ENCODE measurements at regions not wholly inside any gene's neighbourhood (a gene's known extent, or its start where the extent isn't known, plus 50 kb on each side); places are given as distances from the start of the nearest gene placed in this dataset.
A peak's percentile ranks its signal among the peaks of the same experiment; 100 is the strongest.

DNA sequence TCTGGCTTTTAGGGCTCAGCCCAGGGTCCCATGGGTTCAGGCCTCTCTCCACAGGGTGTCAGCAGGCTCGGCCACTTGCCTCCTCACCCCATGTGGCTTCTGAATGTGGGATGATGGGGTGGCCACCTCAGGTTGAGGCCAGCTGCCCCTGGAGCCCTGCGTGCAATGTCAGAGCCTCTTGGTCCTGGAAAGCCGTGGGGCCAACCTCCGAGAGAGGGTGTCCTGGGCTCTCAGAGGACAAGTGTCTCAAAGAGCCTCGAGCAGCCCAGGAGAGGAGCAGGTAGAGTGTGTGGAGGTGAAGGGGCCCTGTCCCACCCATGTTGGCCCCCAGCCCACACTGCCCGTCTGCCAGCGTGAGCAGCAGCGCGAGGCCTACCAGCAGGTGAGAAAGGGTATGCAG is 86.0 kb downstream of the PLXNA1 start:
- Histone ChIP-seq H3K4me3 (ENCODE audit: low read length in 3 of 3) (no peak overlapping the region), H3K9me3 (ENCODE audit: control insufficient read depth in 2 of 3, insufficient read depth in 1 of 3, low read length in 3 of 3) (no peaks in the 10 kb centered on the region), H3K27ac (ENCODE audit: low read depth in 2 of 2, low read length in 2 of 2) (no peak overlapping the region), H3K9ac (ENCODE audit: low read length in 3 of 3) (no peak overlapping the region), H3K27me3 (ENCODE audit: control insufficient read depth, insufficient read depth, low read length) (no peaks in the 10 kb centered on the region), H3K4me1 (ENCODE audit: control insufficient read depth in 2 of 3, insufficient read depth in 2 of 3, low read depth in 1 of 3, low read length in 3 of 3) (no peaks in the 10 kb centered on the region), H3K36me3 (ENCODE audit: control insufficient read depth in 2 of 3, insufficient read depth in 3 of 3, low read length in 3 of 3) (no peaks in the 10 kb centered on the region)
- no peak for TF ChIP-seq CTCF (IDR thresholded peaks at IDR 0.05; ENCODE audit: borderline replicate concordance, extremely low read depth, insufficient read depth)
- FAIRE-seq (no peak), DNase-seq (peak in 1 of 5 donors; percentile 59)
- intact Hi-C loops (cut with DNase I) = no loop called here

- H3K36me3 ChIP-seq (ENCODE audit: control insufficient read depth in 2 of 3, insufficient read depth in 3 of 3, low read length in 3 of 3) = no peaks in the 10 kb centered on the region
- no peak overlapping the region for H3K9ac ChIP-seq (ENCODE audit: low read length in 3 of 3)
- intact Hi-C loops (cut with DNase I) = no loop called here
- H3K4me1 ChIP-seq (ENCODE audit: control insufficient read depth in 2 of 3, insufficient read depth in 2 of 3, low read depth in 1 of 3, low read length in 3 of 3) = no peaks in the 10 kb centered on the region
- FAIRE-seq (no peak), DNase-seq (peak in 1 of 5 donors; percentile 68)
- no peaks in the 10 kb centered on the region for H3K27me3 ChIP-seq (ENCODE audit: control insufficient read depth, insufficient read depth, low read length)
- H3K27ac ChIP-seq (ENCODE audit: low read depth in 2 of 2, low read length in 2 of 2) = no peak overlapping the region
- no peak overlapping the region for H3K4me3 ChIP-seq (ENCODE audit: low read length in 3 of 3)
- TF ChIP-seq CTCF (IDR thresholded peaks at IDR 0.05; ENCODE audit: borderline replicate concordance, extremely low read depth, insufficient read depth) = no peak
- no peaks in the 10 kb centered on the region for H3K9me3 ChIP-seq (ENCODE audit: control insufficient read depth in 2 of 3, insufficient read depth in 1 of 3, low read length in 3 of 3)
Measured at GRCh38 chr3:127069814-127070440, 87.0 kb downstream of the PLXNA1 start.

GRCh38 chr3:127070776-127071175 is 87.9 kb downstream of the PLXNA1 start:
- intact Hi-C loops (cut with DNase I) = no loop called here
- H3K9ac ChIP-seq (ENCODE audit: low read length in 3 of 3) = no peak overlapping the region
- no peaks in the 10 kb centered on the region for H3K36me3 ChIP-seq (ENCODE audit: control insufficient read depth in 2 of 3, insufficient read depth in 3 of 3, low read length in 3 of 3)
- H3K4me3 ChIP-seq (ENCODE audit: low read length in 3 of 3) = no peak overlapping the region
- FAIRE-seq (no peak), DNase-seq (no peak)
- H3K27me3 ChIP-seq (ENCODE audit: control insufficient read depth, insufficient read depth, low read length) = no peaks in the 10 kb centered on the region
- no peak for TF ChIP-seq CTCF (IDR thresholded peaks at IDR 0.05; ENCODE audit: borderline replicate concordance, extremely low read depth, insufficient read depth)
- H3K27ac ChIP-seq (ENCODE audit: low read depth in 2 of 2, low read length in 2 of 2) = no peak overlapping the region
- no peaks in the 10 kb centered on the region for H3K9me3 ChIP-seq (ENCODE audit: control insufficient read depth in 2 of 3, insufficient read depth in 1 of 3, low read length in 3 of 3)
- H3K4me1 ChIP-seq (ENCODE audit: control insufficient read depth in 2 of 3, insufficient read depth in 2 of 3, low read depth in 1 of 3, low read length in 3 of 3) = no peaks in the 10 kb centered on the region

- no peaks in the 10 kb centered on the region for H3K27me3 ChIP-seq (ENCODE audit: control insufficient read depth, insufficient read depth, low read length)
- TF ChIP-seq CTCF (IDR thresholded peaks at IDR 0.05; ENCODE audit: borderline replicate concordance, extremely low read depth, insufficient read depth) = no peak
- no peak for DNase-seq
- no peaks in the 10 kb centered on the region for H3K36me3 ChIP-seq (ENCODE audit: control insufficient read depth in 2 of 3, insufficient read depth in 3 of 3, low read length in 3 of 3)
- H3K27ac ChIP-seq (ENCODE audit: low read depth in 2 of 2, low read length in 2 of 2) = no peak overlapping the region
- intact Hi-C loops (cut with DNase I) = no loop called here
- no peak overlapping the region for H3K9ac ChIP-seq (ENCODE audit: low read length in 3 of 3)
- H3K4me3 ChIP-seq (ENCODE audit: low read length in 3 of 3) = no peak overlapping the region
- no peaks in the 10 kb centered on the region for H3K9me3 ChIP-seq (ENCODE audit: control insufficient read depth in 2 of 3, insufficient read depth in 1 of 3, low read length in 3 of 3)
- no peaks in the 10 kb centered on the region for H3K4me1 ChIP-seq (ENCODE audit: control insufficient read depth in 2 of 3, insufficient read depth in 2 of 3, low read depth in 1 of 3, low read length in 3 of 3)
- no peak for FAIRE-seq
Measured at GRCh38 chr3:127071597-127072001, 88.7 kb downstream of the PLXNA1 start.

All from kidney (tissue), 13 donors.